Tibial nerve (tissue), 4 donors: ENCODE measurements at regions not wholly inside any gene's neighbourhood (a gene's known extent, or its start where the extent isn't known, plus 50 kb on each side); places are given as distances from the start of the nearest gene placed in this dataset.

Source experiments
- DNase-seq, 2 donors: peaks; one replicate each; pipeline ENCODE4 v3.0.0-alpha.2; 2019; ENCODE audit warnings: low spot score in 2 of 2
- H3K27ac ChIP-seq, 4 donors: fragments of 200-600 bp; sonication (generic) in 3 of 4; one replicate each; pipeline ENCODE4 v1.5.1; 2017 to 2019; ENCODE audit warnings: mild to moderate bottlenecking in 1 of 4
- H3K27me3 ChIP-seq, 2 donors: fragments of 200-600 bp; sonication (generic) in 1 of 2; one replicate each; pipeline versions ENCODE4 v1.5.1 to v1.6.0; 2017 to 2019
- H3K36me3 ChIP-seq, 3 donors: fragments of 200-600 bp; sonication (generic); one replicate each; pipeline ENCODE4 v1.5.1; 2018 to 2019
- H3K4me1 ChIP-seq, 4 donors: fragments of 200-600 bp; sonication (generic) in 3 of 4; one replicate each; pipeline ENCODE4 v1.5.1; 2017 to 2019
- H3K4me3 ChIP-seq, 4 donors: fragments of 200-600 bp; sonication (generic) in 3 of 4; one replicate each; pipeline ENCODE4 v1.5.1; 2017 to 2019; ENCODE audit warnings: mild to moderate bottlenecking in 1 of 4, moderate library complexity in 1 of 4
- H3K9me3 ChIP-seq, 4 donors: fragments of 200-600 bp; sonication (generic) in 3 of 4; one replicate each; pipeline ENCODE4 v1.5.1; 2017 to 2019
- EP300 ChIP-seq, 2 donors: sonication (generic); formaldehyde crosslinking; IDR thresholded peaks; one replicate each; pipeline ENCODE4 v1.6.1; 2017; ENCODE audit warnings: antibody characterized with exemption in 2 of 2, mild to moderate bottlenecking in 1 of 2
- POLR2A ChIP-seq, 2 donors: fragments of 450-650 bp; IDR thresholded peaks; one replicate each; pipeline ENCODE4 v1.6.1; 2017; ENCODE audit warnings: antibody characterized with exemption in 2 of 2, mild to moderate bottlenecking in 2 of 2, moderate library complexity in 2 of 2
- WGBS, 2 donors: methylation state at CpG; one replicate each; pipeline ENCODE4 v1.1.5; 2018; 5-methylcytosine and 5-hydroxymethylcytosine counted together
- TF ChIP-seq, protein P1 (sequence below), 5 experiments: fragments of 200-600 bp in 3 of 5; fragments of 450-650 bp in 2 of 5; sonication (generic) in 3 of 5; IDR thresholded peaks; one replicate each; pipeline ENCODE4 v1.5.1; 2016 to 2019; ENCODE audit warnings: antibody characterized with exemption in 5 of 5, mild to moderate bottlenecking in 3 of 5, moderate library complexity in 2 of 5

DNA sequence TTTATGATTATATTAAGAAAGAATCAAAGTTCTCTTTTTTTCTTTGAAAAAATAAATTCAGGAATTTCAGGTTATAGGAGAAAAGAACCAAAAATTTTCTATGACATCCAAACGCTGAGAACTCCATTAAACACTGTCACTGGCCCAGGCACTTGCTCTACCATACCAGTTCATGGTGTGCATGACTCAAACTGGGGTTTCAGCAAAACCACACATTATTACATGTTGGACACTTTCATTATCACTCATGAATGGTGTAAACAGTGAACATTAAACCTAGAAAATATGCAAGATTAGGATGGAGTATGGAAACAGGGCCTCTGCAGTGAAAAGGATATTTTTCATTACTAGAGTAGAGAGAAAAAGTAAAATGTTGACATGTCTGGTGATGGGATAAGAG is 369.9 kb upstream of the FAM174A start:
- 80 to 93% methylated on average over 1 of the region's 1 CpG for WGBS, 2 donors
- Histone ChIP-seq H3K36me3 (no peaks in the 10 kb centered on the region), H3K4me1 (no peaks in the 10 kb centered on the region), H3K9me3 (peaks cover 0 to 3% (median 0%) of the 10 kb centered on the region in 4 donors), H3K27me3 (no peaks in the 10 kb centered on the region), H3K27ac (no peak overlapping the region), H3K4me3 (no peak overlapping the region)
- DNase-seq, result no peak
- no peak for TF ChIP-seq EP300 (IDR thresholded peaks at IDR 0.05)
- TF ChIP-seq, protein P1, sequence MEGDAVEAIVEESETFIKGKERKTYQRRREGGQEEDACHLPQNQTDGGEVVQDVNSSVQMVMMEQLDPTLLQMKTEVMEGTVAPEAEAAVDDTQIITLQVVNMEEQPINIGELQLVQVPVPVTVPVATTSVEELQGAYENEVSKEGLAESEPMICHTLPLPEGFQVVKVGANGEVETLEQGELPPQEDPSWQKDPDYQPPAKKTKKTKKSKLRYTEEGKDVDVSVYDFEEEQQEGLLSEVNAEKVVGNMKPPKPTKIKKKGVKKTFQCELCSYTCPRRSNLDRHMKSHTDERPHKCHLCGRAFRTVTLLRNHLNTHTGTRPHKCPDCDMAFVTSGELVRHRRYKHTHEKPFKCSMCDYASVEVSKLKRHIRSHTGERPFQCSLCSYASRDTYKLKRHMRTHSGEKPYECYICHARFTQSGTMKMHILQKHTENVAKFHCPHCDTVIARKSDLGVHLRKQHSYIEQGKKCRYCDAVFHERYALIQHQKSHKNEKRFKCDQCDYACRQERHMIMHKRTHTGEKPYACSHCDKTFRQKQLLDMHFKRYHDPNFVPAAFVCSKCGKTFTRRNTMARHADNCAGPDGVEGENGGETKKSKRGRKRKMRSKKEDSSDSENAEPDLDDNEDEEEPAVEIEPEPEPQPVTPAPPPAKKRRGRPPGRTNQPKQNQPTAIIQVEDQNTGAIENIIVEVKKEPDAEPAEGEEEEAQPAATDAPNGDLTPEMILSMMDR (IDR thresholded peaks at IDR 0.05), result no peak
- TF ChIP-seq POLR2A (IDR thresholded peaks at IDR 0.05), result no peak

GRCh38 chr5:100161868-100162267 is 373.3 kb upstream of the FAM174A start:
- H3K27ac ChIP-seq, result no peak overlapping the region
- DNase-seq, result no peak
- no peaks in the 10 kb centered on the region for H3K27me3 ChIP-seq
- WGBS, 2 donors, result 86 to 97% methylated on average over 1 of the region's 1 CpG
- peaks cover 0 to 3% (median 0%) of the 10 kb centered on the region in 4 donors for H3K9me3 ChIP-seq
- TF ChIP-seq POLR2A (IDR thresholded peaks at IDR 0.05), result no peak
- no peak for TF ChIP-seq EP300 (IDR thresholded peaks at IDR 0.05)
- TF ChIP-seq, protein P1 (IDR thresholded peaks at IDR 0.05), result no peak
- H3K4me1 ChIP-seq, result no peaks in the 10 kb centered on the region
- H3K36me3 ChIP-seq, result no peaks in the 10 kb centered on the region
- no peak overlapping the region for H3K4me3 ChIP-seq

GRCh38 chr5:100157066-100157465 is 378.1 kb upstream of the FAM174A start:
- H3K27me3 ChIP-seq, result no peaks in the 10 kb centered on the region
- peaks cover 0 to 3% (median 1%) of the 10 kb centered on the region in 4 donors for H3K9me3 ChIP-seq
- H3K4me3 ChIP-seq, result no peak overlapping the region
- TF ChIP-seq EP300 (IDR thresholded peaks at IDR 0.05) (no peak), POLR2A (IDR thresholded peaks at IDR 0.05) (no peak)
- TF ChIP-seq, protein P1 (IDR thresholded peaks at IDR 0.05), result no peak
- H3K27ac ChIP-seq, result no peak overlapping the region
- H3K4me1 ChIP-seq, result no peaks in the 10 kb centered on the region
- no peaks in the 10 kb centered on the region for H3K36me3 ChIP-seq
- WGBS, 2 donors, result 52 to 55% methylated on average over 1 of the region's 1 CpG
- DNase-seq, result no peak

DNA sequence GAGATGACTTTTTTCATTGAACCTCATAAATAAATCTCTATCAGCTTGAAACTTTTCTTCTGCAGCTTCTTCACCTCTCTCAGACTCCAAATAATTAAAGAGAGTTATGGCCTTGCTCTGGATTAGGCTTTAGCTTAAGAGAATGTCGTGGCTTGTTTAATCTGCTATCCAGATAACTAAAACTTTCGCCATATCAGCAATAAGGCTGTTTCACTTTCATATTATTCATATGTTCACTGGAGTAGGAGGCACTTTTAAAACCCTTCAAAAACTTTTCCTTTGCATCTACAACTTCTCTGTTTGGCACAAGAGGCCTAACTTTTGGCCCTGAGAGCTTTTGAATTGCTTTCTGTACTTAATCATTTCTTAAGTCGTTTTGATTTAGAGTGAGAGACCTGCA is 386.9 kb upstream of the FAM174A start:
- H3K9me3 ChIP-seq, result no peaks in the 10 kb centered on the region
- DNase-seq, result no peak
- WGBS, 2 donors, result 84 to 89% methylated on average over 3 of the region's 3 CpGs
- TF ChIP-seq POLR2A (IDR thresholded peaks at IDR 0.05), result no peak
- TF ChIP-seq EP300 (IDR thresholded peaks at IDR 0.05), result no peak
- TF ChIP-seq, protein P1 (IDR thresholded peaks at IDR 0.05), result no peak
- H3K4me1 ChIP-seq, result no peaks in the 10 kb centered on the region
- H3K27ac ChIP-seq, result no peak overlapping the region
- H3K4me3 ChIP-seq, result no peak overlapping the region
- no peaks in the 10 kb centered on the region for H3K27me3 ChIP-seq
- H3K36me3 ChIP-seq, result no peaks in the 10 kb centered on the region

GRCh38 chr5:100142607-100143006 is 392.6 kb upstream of the FAM174A start:
- Histone ChIP-seq H3K27me3 (no peaks in the 10 kb centered on the region), H3K4me3 (no peak overlapping the region), H3K36me3 (no peaks in the 10 kb centered on the region), H3K9me3 (no peaks in the 10 kb centered on the region), H3K27ac (no peak overlapping the region), H3K4me1 (no peaks in the 10 kb centered on the region)
- TF ChIP-seq POLR2A (IDR thresholded peaks at IDR 0.05) (no peak), EP300 (IDR thresholded peaks at IDR 0.05) (no peak)
- TF ChIP-seq, protein P1 (IDR thresholded peaks at IDR 0.05), result no peak
- no peak for DNase-seq
